ENCODE measurements at regions not wholly inside any gene's neighbourhood (a gene's known extent, or its start where the extent isn't known, plus 50 kb on each side); places are given as distances from the start of the nearest gene placed in this dataset.

DNA sequence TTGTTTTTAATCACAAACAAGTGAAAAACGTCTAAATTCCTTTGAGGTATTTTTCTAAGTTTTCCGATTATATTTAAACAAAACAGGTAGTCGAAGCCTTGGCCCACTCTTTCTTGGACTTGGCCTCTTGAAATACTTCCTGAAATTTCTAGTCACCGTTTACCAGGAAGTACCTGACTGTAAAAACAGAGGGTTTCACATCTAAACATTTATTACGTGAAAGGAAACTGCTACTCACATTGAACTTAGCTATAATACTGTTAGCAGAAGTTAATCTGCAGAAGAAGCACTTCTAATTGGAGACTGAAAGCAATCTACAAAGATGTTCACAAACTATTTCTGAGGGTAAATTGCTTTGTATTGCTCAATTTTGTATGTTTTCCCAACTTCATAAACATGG is 526.0 kb upstream of the ADGRL4 start:
- TF ChIP-seq, protein P1, sequence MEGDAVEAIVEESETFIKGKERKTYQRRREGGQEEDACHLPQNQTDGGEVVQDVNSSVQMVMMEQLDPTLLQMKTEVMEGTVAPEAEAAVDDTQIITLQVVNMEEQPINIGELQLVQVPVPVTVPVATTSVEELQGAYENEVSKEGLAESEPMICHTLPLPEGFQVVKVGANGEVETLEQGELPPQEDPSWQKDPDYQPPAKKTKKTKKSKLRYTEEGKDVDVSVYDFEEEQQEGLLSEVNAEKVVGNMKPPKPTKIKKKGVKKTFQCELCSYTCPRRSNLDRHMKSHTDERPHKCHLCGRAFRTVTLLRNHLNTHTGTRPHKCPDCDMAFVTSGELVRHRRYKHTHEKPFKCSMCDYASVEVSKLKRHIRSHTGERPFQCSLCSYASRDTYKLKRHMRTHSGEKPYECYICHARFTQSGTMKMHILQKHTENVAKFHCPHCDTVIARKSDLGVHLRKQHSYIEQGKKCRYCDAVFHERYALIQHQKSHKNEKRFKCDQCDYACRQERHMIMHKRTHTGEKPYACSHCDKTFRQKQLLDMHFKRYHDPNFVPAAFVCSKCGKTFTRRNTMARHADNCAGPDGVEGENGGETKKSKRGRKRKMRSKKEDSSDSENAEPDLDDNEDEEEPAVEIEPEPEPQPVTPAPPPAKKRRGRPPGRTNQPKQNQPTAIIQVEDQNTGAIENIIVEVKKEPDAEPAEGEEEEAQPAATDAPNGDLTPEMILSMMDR (IDR thresholded peaks at IDR 0.05), result no peak
- H3K4me3 ChIP-seq (ENCODE audit: low read length), result no peak overlapping the region
- POLR2A ChIA-PET, result no interaction called here
- H3K27me3 ChIP-seq (ENCODE audit: control insufficient read depth in 1 of 2, insufficient read depth in 2 of 2, low read length in 2 of 2), result no peaks in the 10 kb centered on the region
- no peaks in the 10 kb centered on the region for H3K27me3 Mint-ChIP-seq
- no peak overlapping the region for H3K27ac ChIP-seq (ENCODE audit: low read depth in 1 of 2, low read length in 2 of 2)
- ATAC-seq (ENCODE audit: poor library complexity), result no peak
- no peaks in the 10 kb centered on the region for H3K9me3 ChIP-seq (ENCODE audit: control insufficient read depth in 1 of 2, insufficient read depth in 1 of 2, low read length in 2 of 2)
- DNase-seq, result no peak
- intact Hi-C loops (cut with DNase I, micrococcal nuclease), result no loop called here
- no peak overlapping the region for H3K4me3 Mint-ChIP-seq
- CTCF ChIA-PET, result no interaction called here
- H3K4me1 ChIP-seq (ENCODE audit: insufficient read depth, low read length), result no peaks in the 10 kb centered on the region
- H3K4me1 Mint-ChIP-seq (ENCODE audit: low read depth), result no peaks in the 10 kb centered on the region
- H3K9me3 Mint-ChIP-seq, result peaks cover 9% of the 10 kb centered on the region
- H3K27ac Mint-ChIP-seq, result no peak overlapping the region
- no peaks in the 10 kb centered on the region for H3K36me3 ChIP-seq (ENCODE audit: insufficient read depth, low read length)
- H3K36me3 Mint-ChIP-seq (ENCODE audit: low read depth), result no peaks in the 10 kb centered on the region

DNA sequence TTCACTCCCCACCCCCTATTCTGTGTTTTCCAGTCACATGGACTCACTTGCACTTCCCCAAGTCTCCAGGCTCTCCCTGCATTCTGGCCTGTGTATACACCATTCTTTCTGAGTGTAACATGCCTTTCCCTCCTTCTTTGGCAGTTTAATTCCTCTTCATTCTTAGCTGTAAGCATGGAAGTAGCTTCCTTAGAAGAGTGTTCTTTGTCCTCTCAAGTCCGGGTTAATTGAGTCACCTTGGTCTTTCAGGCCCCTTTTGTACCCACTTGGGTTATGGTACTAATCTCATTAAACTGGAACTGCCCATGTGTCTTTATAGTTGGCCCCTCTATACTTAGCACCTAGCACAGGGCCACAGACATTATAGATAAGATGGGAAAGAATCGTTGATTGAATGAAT is 525.3 kb upstream of the ADGRL4 start:
- Mint-ChIP-seq H3K4me1 (ENCODE audit: low read depth) (no peaks in the 10 kb centered on the region), H3K36me3 (ENCODE audit: low read depth) (no peaks in the 10 kb centered on the region), H3K27ac (no peak overlapping the region), H3K4me3 (no peak overlapping the region), H3K9me3 (peaks cover 5% of the 10 kb centered on the region), H3K27me3 (no peaks in the 10 kb centered on the region)
- Histone ChIP-seq H3K9me3 (ENCODE audit: control insufficient read depth in 1 of 2, insufficient read depth in 1 of 2, low read length in 2 of 2) (no peaks in the 10 kb centered on the region), H3K36me3 (ENCODE audit: insufficient read depth, low read length) (no peaks in the 10 kb centered on the region), H3K4me1 (ENCODE audit: insufficient read depth, low read length) (no peaks in the 10 kb centered on the region), H3K4me3 (ENCODE audit: low read length) (no peak overlapping the region), H3K27ac (ENCODE audit: low read depth in 1 of 2, low read length in 2 of 2) (no peak overlapping the region), H3K27me3 (ENCODE audit: control insufficient read depth in 1 of 2, insufficient read depth in 2 of 2, low read length in 2 of 2) (no peaks in the 10 kb centered on the region)
- CTCF ChIA-PET, result interaction anchor here (0.6 kb wide), 1 partner anchor 1974 kb away, joined by 3 read pairs; no protein-coding TSS in a partner anchor
- TF ChIP-seq, protein P1 (IDR thresholded peaks at IDR 0.05), result no peak
- POLR2A ChIA-PET, result no interaction called here
- DNase-seq, result no peak
- no peak for ATAC-seq (ENCODE audit: poor library complexity)
- intact Hi-C loops (cut with DNase I, micrococcal nuclease), result no loop called here

DNA sequence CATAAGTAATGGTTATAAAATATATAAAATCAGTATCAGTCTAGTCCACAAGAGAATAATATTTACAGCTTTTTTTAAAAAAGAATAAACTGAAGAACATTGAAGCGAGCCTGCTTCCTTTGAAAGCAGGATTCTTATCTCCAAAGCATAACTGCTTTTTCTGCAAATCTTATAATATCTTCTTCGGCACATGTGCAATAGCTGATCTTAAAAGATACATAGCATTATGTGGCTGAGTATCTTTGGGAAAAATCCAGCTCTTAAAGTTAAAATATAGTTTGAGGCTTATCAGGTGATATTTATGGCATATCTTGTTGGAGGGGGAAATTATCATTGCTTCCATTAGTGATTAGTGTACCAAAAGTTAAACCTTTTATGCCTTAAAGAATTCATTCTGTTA is 523.9 kb upstream of the ADGRL4 start:
- ATAC-seq (ENCODE audit: poor library complexity), result no peak

More for the DNA sequence above, 523.9 kb upstream of the ADGRL4 start:
- Mint-ChIP-seq H3K9me3 (peaks cover 2% of the 10 kb centered on the region), H3K27ac (no peak overlapping the region), H3K36me3 (ENCODE audit: low read depth) (no peaks in the 10 kb centered on the region), H3K4me1 (ENCODE audit: low read depth) (no peaks in the 10 kb centered on the region), H3K4me3 (no peak overlapping the region), H3K27me3 (no peaks in the 10 kb centered on the region)
- POLR2A ChIA-PET, result no interaction called here
- Histone ChIP-seq H3K36me3 (ENCODE audit: insufficient read depth, low read length) (no peaks in the 10 kb centered on the region), H3K9me3 (ENCODE audit: control insufficient read depth in 1 of 2, insufficient read depth in 1 of 2, low read length in 2 of 2) (no peaks in the 10 kb centered on the region), H3K27me3 (ENCODE audit: control insufficient read depth in 1 of 2, insufficient read depth in 2 of 2, low read length in 2 of 2) (no peaks in the 10 kb centered on the region), H3K4me3 (ENCODE audit: low read length) (no peak overlapping the region), H3K4me1 (ENCODE audit: insufficient read depth, low read length) (no peaks in the 10 kb centered on the region), H3K27ac (ENCODE audit: low read depth in 1 of 2, low read length in 2 of 2) (no peak overlapping the region)
- TF ChIP-seq, protein P1 (IDR thresholded peaks at IDR 0.05), result no peak
- CTCF ChIA-PET, result no interaction called here
- no peak for DNase-seq
- intact Hi-C loops (cut with DNase I, micrococcal nuclease), result no loop called here
